ENCODE measurements at regions not wholly inside any gene's neighbourhood (a gene's known extent, or its start where the extent isn't known, plus 50 kb on each side); places are given as distances from the start of the nearest gene placed in this dataset.

DNA sequence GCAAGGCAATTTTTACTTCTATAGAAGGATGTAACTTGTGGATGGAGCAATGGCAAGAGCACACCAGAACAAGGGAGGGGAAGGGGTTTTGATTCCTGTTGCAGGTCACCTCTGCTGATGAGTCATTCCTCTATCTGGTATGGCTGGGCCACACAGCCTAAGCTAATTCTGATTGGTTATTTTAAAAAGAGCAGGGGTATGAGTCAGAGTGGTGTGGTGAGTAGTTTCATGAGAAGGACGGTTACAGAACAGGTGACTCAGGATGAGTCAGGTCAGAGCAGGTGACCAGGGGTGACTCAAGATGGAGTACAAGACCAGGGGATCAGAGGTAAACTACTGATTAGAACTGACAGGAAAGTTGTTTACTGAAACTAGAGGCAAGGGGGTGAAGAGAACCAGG is 231.9 kb upstream of the USP9Y start:
- DNase-seq (no peak), ATAC-seq (ENCODE audit: poor library complexity) (no peak)
- no peaks in the 10 kb centered on the region for H3K27me3 ChIP-seq (ENCODE audit: control insufficient read depth in 1 of 2, insufficient read depth in 2 of 2, low read length in 2 of 2)
- H3K4me1 Mint-ChIP-seq (ENCODE audit: low read depth), result no peaks in the 10 kb centered on the region
- H3K27me3 Mint-ChIP-seq, result no peaks in the 10 kb centered on the region
- ChIA-PET POLR2A (no interaction called here), CTCF (no interaction called here)
- H3K27ac ChIP-seq (ENCODE audit: low read depth in 1 of 2, low read length in 2 of 2), result no peak overlapping the region
- TF ChIP-seq, protein P1, sequence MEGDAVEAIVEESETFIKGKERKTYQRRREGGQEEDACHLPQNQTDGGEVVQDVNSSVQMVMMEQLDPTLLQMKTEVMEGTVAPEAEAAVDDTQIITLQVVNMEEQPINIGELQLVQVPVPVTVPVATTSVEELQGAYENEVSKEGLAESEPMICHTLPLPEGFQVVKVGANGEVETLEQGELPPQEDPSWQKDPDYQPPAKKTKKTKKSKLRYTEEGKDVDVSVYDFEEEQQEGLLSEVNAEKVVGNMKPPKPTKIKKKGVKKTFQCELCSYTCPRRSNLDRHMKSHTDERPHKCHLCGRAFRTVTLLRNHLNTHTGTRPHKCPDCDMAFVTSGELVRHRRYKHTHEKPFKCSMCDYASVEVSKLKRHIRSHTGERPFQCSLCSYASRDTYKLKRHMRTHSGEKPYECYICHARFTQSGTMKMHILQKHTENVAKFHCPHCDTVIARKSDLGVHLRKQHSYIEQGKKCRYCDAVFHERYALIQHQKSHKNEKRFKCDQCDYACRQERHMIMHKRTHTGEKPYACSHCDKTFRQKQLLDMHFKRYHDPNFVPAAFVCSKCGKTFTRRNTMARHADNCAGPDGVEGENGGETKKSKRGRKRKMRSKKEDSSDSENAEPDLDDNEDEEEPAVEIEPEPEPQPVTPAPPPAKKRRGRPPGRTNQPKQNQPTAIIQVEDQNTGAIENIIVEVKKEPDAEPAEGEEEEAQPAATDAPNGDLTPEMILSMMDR (IDR thresholded peaks at IDR 0.05), result no peak
- intact Hi-C loops (cut with DNase I, micrococcal nuclease), result no loop called here
- no peak overlapping the region for H3K4me3 ChIP-seq (ENCODE audit: low read length)
- H3K4me1 ChIP-seq (ENCODE audit: insufficient read depth, low read length), result no peaks in the 10 kb centered on the region
- no peaks in the 10 kb centered on the region for H3K36me3 Mint-ChIP-seq (ENCODE audit: low read depth)
- no peaks in the 10 kb centered on the region for H3K9me3 ChIP-seq (ENCODE audit: control insufficient read depth in 1 of 2, insufficient read depth in 1 of 2, low read length in 2 of 2)
- no peak overlapping the region for H3K4me3 Mint-ChIP-seq
- no peak overlapping the region for H3K27ac Mint-ChIP-seq
- H3K36me3 ChIP-seq (ENCODE audit: insufficient read depth, low read length), result no peaks in the 10 kb centered on the region
- H3K9me3 Mint-ChIP-seq, result no peaks in the 10 kb centered on the region

DNA sequence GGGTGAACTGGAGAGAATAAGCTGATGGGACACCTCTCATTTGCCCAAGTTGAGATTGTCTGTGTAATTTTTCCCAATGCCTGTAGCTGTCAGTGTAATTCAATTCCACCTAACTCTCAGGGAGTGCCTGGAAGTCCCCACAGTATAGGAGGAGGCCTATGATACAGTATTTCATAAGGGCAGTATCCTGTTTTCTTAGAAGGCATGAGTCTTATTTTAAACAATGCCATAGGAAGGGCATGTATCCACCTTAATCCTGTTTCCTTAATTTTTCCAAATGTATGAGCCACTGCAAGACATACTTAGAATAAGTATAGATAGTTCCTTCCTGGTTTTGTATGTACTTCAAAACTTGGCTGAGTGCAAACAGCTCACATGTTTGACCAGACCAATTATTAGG is 226.6 kb upstream of the USP9Y start:
- H3K4me3 Mint-ChIP-seq, result no peak overlapping the region
- TF ChIP-seq, protein P1 (IDR thresholded peaks at IDR 0.05), result no peak
- ATAC-seq (ENCODE audit: poor library complexity) (no peak), DNase-seq (no peak)
- no peak overlapping the region for H3K4me3 ChIP-seq (ENCODE audit: low read length)
- ChIA-PET POLR2A (no interaction called here), CTCF (no interaction called here)
- H3K27me3 ChIP-seq (ENCODE audit: control insufficient read depth in 1 of 2, insufficient read depth in 2 of 2, low read length in 2 of 2), result no peaks in the 10 kb centered on the region
- no peak overlapping the region for H3K27ac Mint-ChIP-seq
- no peaks in the 10 kb centered on the region for H3K36me3 ChIP-seq (ENCODE audit: insufficient read depth, low read length)
- H3K36me3 Mint-ChIP-seq (ENCODE audit: low read depth), result no peaks in the 10 kb centered on the region
- H3K4me1 ChIP-seq (ENCODE audit: insufficient read depth, low read length), result no peaks in the 10 kb centered on the region
- H3K9me3 ChIP-seq (ENCODE audit: control insufficient read depth in 1 of 2, insufficient read depth in 1 of 2, low read length in 2 of 2), result no peaks in the 10 kb centered on the region
- no peaks in the 10 kb centered on the region for H3K27me3 Mint-ChIP-seq
- H3K4me1 Mint-ChIP-seq (ENCODE audit: low read depth), result peaks cover 5% of the 10 kb centered on the region
- no peak overlapping the region for H3K27ac ChIP-seq (ENCODE audit: low read depth in 1 of 2, low read length in 2 of 2)
- H3K9me3 Mint-ChIP-seq, result no peaks in the 10 kb centered on the region
- intact Hi-C loops (cut with DNase I, micrococcal nuclease), result no loop called here

DNA sequence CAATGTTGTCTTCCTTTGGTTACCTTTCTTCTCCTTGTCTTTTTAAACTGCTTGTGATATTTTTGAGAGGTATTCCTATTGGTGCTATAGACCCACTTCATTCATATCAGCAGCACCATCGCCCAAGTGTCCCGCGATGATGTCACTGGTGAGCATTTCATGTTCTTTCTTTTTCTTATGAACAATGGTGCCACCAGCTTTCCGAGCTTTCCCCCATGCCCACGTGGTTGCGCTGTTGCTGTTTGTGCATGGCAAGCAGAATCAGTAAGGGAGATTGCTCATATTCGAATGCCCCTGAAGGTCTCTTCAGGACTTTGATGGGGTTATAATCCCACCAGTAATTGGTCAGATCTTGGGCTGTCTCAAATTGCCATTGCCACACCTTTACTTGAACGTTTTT is 221.6 kb upstream of the USP9Y start:
- H3K27me3 Mint-ChIP-seq, result no peaks in the 10 kb centered on the region
- ATAC-seq (ENCODE audit: poor library complexity), result peak; percentile 54
- Histone ChIP-seq H3K9me3 (ENCODE audit: control insufficient read depth in 1 of 2, insufficient read depth in 1 of 2, low read length in 2 of 2) (no peaks in the 10 kb centered on the region), H3K4me3 (ENCODE audit: low read length) (no peak overlapping the region), H3K27me3 (ENCODE audit: control insufficient read depth in 1 of 2, insufficient read depth in 2 of 2, low read length in 2 of 2) (no peaks in the 10 kb centered on the region), H3K36me3 (ENCODE audit: insufficient read depth, low read length) (no peaks in the 10 kb centered on the region), H3K4me1 (ENCODE audit: insufficient read depth, low read length) (no peaks in the 10 kb centered on the region), H3K27ac (ENCODE audit: low read depth in 1 of 2, low read length in 2 of 2) (no peak overlapping the region)
- no peaks in the 10 kb centered on the region for H3K36me3 Mint-ChIP-seq (ENCODE audit: low read depth)
- intact Hi-C loops (cut with DNase I, micrococcal nuclease), result loop anchor here in 1 of 2 experiments (5.0 kb wide), 1 partner anchor 143 kb away; no protein-coding TSS in a partner anchor
- no peaks in the 10 kb centered on the region for H3K9me3 Mint-ChIP-seq
- DNase-seq, result peak in 10 of 14 experiments; percentile 12 to 66 (median 28)
- TF ChIP-seq, protein P1 (IDR thresholded peaks at IDR 0.05), result peak; percentile 18
- no peak overlapping the region for H3K27ac Mint-ChIP-seq
- ChIA-PET CTCF (no interaction called here), POLR2A (interaction anchor here (0.7 to 1.3 kb wide), 2 partner anchors 142 to 354 kb away, joined by 3 to 4 read pairs; no protein-coding TSS in a partner anchor)
- H3K4me3 Mint-ChIP-seq, result no peak overlapping the region
- H3K4me1 Mint-ChIP-seq (ENCODE audit: low read depth), result peaks cover 5% of the 10 kb centered on the region
